Sigmoid colon (tissue), 6 donors: ENCODE measurements at regions not wholly inside any gene's neighbourhood (a gene's known extent, or its start where the extent isn't known, plus 50 kb on each side); places are given as distances from the start of the nearest gene placed in this dataset.

Source experiments
- DNase-seq: peaks from one replicate; pipeline ENCODE4 v3.0.0-alpha.2; 2019
- H3K27ac ChIP-seq, 4 donors: fragments of 200-600 bp; sonication (generic); one replicate each; pipeline ENCODE4 v1.5.1; 2016 to 2019; ENCODE audit warnings: mild to moderate bottlenecking in 1 of 4
- H3K27me3 ChIP-seq, 3 donors: fragments of 200-600 bp; sonication (generic); one replicate each; pipeline ENCODE4 v1.5.1; 2019; ENCODE audit warnings: mild to moderate bottlenecking in 1 of 3
- H3K36me3 ChIP-seq, 4 donors: fragments of 200-600 bp; sonication (generic); one replicate each; pipeline ENCODE4 v1.5.1; 2016 to 2019
- H3K4me1 ChIP-seq, 4 donors: fragments of 200-600 bp; sonication (generic); one replicate each; pipeline ENCODE4 v1.5.1; 2017 to 2019
- H3K4me3 ChIP-seq, 4 donors: fragments of 200-600 bp; sonication (generic); one replicate each; pipeline ENCODE4 v1.5.1; 2017 to 2019; ENCODE audit warnings: mild to moderate bottlenecking in 2 of 4, moderate library complexity in 1 of 4
- H3K9me3 ChIP-seq, 4 donors: fragments of 200-600 bp in 3 of 4; sonication (generic) in 3 of 4; one replicate each; pipeline versions ENCODE4 v1.5.1 to v1.6.1; 2013 to 2019
- EP300 ChIP-seq, 4 donors: sonication (generic); formaldehyde crosslinking; IDR thresholded peaks; one replicate each; pipeline ENCODE4 v1.6.1; 2017; ENCODE audit warnings: antibody characterized with exemption in 4 of 4
- POLR2A ChIP-seq, 2 donors: fragments of 450-650 bp; IDR thresholded peaks; one replicate each; pipeline ENCODE4 v1.6.1; 2016; ENCODE audit warnings: antibody characterized with exemption in 2 of 2, mild to moderate bottlenecking in 2 of 2, moderate library complexity in 2 of 2
- POLR2AphosphoS5 ChIP-seq, 4 donors: sonication (generic); formaldehyde crosslinking; IDR thresholded peaks; one replicate each; pipeline ENCODE4 v1.6.1; 2017; ENCODE audit warnings: antibody characterized with exemption in 4 of 4
- WGBS, 2 donors: extraction: QIAGEN DNeasy Blood & Tissue Kit; methylation state at CpG; one replicate each; pipeline ENCODE4 v1.1.7; 2013; 5-methylcytosine and 5-hydroxymethylcytosine counted together
- intact Hi-C: fragments of 100-400 bp; cut with DNase I; formaldehyde crosslinking; loops from one replicate; pipeline ENCODE4 v1.15.1; 2023
- TF ChIP-seq, protein P1 (sequence below), 4 experiments: fragments of 450-650 bp in 3 of 4; fragments of 200-600 bp in 1 of 4; IDR thresholded peaks; one replicate each; pipeline ENCODE4 v1.5.1; 2016 to 2019; ENCODE audit warnings: antibody characterized with exemption in 4 of 4, mild to moderate bottlenecking in 3 of 4, moderate library complexity in 2 of 4
- donor health status: healthy with polysubstance abuse.
- donor health status: healthy.

DNA sequence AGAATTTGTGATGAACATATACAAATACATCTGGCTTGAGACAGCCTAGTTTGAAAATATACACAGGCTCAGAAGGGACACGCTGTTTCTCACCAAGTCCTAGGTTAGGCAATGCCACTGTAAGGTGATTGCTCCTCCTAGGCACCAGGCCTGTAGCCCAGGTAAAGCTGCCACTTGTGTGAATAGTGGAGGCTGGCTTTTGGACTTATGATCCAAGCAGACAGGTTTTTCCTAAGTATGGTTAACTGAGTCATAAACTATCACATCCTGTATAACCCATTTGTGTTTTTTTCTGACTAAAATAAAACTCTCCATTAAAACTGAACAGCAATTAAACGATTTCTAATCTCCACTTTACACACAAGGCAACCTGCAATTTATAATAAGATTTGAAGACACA, 81.0 kb downstream of the SEMA4F start:
- Histone ChIP-seq H3K4me3 (no peak overlapping the region), H3K36me3 (no peaks in the 10 kb centered on the region), H3K9me3 (peaks cover 0 to 3% (median 2%) of the 10 kb centered on the region in 4 donors), H3K4me1 (no peaks in the 10 kb centered on the region), H3K27ac (no peak overlapping the region), H3K27me3 (no peaks in the 10 kb centered on the region)
- WGBS, 2 donors = 14 to 45% methylated on average over 2 of the region's 2 CpGs
- intact Hi-C loops = no loop called here
- DNase-seq = no peak
- TF ChIP-seq, protein P1, sequence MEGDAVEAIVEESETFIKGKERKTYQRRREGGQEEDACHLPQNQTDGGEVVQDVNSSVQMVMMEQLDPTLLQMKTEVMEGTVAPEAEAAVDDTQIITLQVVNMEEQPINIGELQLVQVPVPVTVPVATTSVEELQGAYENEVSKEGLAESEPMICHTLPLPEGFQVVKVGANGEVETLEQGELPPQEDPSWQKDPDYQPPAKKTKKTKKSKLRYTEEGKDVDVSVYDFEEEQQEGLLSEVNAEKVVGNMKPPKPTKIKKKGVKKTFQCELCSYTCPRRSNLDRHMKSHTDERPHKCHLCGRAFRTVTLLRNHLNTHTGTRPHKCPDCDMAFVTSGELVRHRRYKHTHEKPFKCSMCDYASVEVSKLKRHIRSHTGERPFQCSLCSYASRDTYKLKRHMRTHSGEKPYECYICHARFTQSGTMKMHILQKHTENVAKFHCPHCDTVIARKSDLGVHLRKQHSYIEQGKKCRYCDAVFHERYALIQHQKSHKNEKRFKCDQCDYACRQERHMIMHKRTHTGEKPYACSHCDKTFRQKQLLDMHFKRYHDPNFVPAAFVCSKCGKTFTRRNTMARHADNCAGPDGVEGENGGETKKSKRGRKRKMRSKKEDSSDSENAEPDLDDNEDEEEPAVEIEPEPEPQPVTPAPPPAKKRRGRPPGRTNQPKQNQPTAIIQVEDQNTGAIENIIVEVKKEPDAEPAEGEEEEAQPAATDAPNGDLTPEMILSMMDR (IDR thresholded peaks at IDR 0.05) = no peak
- no peak for TF ChIP-seq POLR2A (IDR thresholded peaks at IDR 0.05)
- no peak for TF ChIP-seq EP300 (IDR thresholded peaks at IDR 0.05)

DNA sequence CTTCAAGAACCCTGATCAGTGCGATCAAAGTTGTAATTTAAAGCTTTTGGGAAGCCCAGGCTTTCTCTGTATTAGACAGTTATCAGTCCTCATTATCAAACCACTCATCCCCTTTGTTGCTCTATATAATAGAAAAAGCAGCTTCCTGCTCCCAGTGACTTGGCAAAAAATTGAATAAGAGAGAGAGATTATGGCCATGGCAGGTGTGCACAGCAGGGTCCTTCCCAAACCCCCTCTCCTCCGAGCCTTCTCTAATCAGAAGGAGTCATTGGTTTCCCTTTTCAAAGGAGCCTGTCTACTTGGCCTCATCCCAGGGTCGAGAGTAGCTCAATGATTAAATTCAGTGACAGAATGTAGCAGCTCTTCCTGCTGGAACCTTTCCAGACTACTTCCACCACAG, 81.5 kb downstream of the SEMA4F start:
- Histone ChIP-seq H3K27ac (no peak overlapping the region), H3K4me3 (no peak overlapping the region), H3K36me3 (no peaks in the 10 kb centered on the region), H3K4me1 (peaks cover 0 to 5% (median 3%) of the 10 kb centered on the region in 4 donors), H3K27me3 (no peaks in the 10 kb centered on the region), H3K9me3 (peaks cover 0 to 3% (median 2%) of the 10 kb centered on the region in 4 donors)
- intact Hi-C loops = no loop called here
- TF ChIP-seq POLR2A (IDR thresholded peaks at IDR 0.05) (no peak), EP300 (IDR thresholded peaks at IDR 0.05) (no peak), POLR2AphosphoS5 (IDR thresholded peaks at IDR 0.05) (no peak)
- TF ChIP-seq, protein P1 (IDR thresholded peaks at IDR 0.05) = no peak
- WGBS, 2 donors = 33 to 57% methylated on average over 3 of the region's 3 CpGs
- DNase-seq = no peak

DNA sequence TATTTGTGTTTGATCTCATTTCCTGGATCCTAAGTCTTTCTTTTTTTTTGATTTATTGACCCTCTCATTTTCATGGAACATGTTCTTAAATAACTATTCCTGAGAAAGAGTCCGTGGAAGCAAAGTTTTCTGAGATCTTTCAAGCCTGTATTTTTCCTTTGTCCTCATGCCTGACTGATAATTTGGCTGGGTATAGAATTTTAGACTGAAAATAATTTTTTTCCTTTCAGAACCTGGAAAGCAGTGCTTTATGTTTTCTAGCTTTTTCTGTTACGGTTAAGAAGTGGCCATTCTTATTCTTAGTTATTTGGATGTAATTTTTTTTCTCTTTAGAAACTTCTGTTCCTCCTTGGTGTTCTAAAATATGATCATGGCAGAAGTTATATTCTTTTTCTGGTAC, 82.5 kb downstream of the SEMA4F start:
- DNase-seq = no peak
- Histone ChIP-seq H3K9me3 (peaks cover 0 to 3% (median 2%) of the 10 kb centered on the region in 4 donors), H3K4me3 (no peak overlapping the region), H3K27me3 (no peaks in the 10 kb centered on the region), H3K27ac (no peak overlapping the region), H3K4me1 (peaks cover 0 to 15% (median 10%) of the 10 kb centered on the region in 4 donors), H3K36me3 (no peaks in the 10 kb centered on the region)
- intact Hi-C loops = no loop called here
- TF ChIP-seq, protein P1 (IDR thresholded peaks at IDR 0.05) = no peak
- no peak for TF ChIP-seq POLR2A (IDR thresholded peaks at IDR 0.05)
- no peak for TF ChIP-seq EP300 (IDR thresholded peaks at IDR 0.05)
- no peak for TF ChIP-seq POLR2AphosphoS5 (IDR thresholded peaks at IDR 0.05)
- WGBS, 2 donors = 70 to 95% methylated on average over 2 of the region's 2 CpGs

DNA sequence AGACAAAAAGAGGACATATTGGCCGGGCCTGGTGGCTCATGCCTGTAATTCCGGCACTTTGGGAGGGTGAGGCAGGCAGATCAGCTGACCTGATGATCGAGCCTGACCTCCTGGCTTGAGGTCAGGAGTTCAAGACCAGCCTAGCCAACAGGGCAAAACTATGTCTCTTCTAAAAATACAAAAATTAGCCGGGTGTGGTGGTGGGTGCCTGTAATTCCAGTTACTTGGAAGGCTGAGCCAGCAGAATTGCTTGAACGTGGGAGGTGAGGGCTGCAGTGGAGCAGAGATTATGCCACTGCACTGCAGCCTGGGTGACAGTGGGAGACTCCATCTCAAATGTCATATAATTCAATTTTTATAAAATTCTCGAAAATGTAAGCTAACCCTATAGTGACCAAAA, 84.5 kb downstream of the SEMA4F start:
- H3K27me3 ChIP-seq = no peaks in the 10 kb centered on the region
- H3K4me3 ChIP-seq = no peak overlapping the region
- peaks cover 0 to 15% (median 10%) of the 10 kb centered on the region in 4 donors for H3K4me1 ChIP-seq
- intact Hi-C loops = no loop called here
- no peak for TF ChIP-seq POLR2AphosphoS5 (IDR thresholded peaks at IDR 0.05)
- TF ChIP-seq, protein P1 (IDR thresholded peaks at IDR 0.05) = no peak
- no peak for TF ChIP-seq POLR2A (IDR thresholded peaks at IDR 0.05)
- TF ChIP-seq EP300 (IDR thresholded peaks at IDR 0.05) = no peak
- H3K9me3 ChIP-seq = peaks cover 0 to 3% (median 2%) of the 10 kb centered on the region in 4 donors
- H3K27ac ChIP-seq = no peak overlapping the region
- H3K36me3 ChIP-seq = no peaks in the 10 kb centered on the region
- no peak for DNase-seq
- WGBS, 2 donors = 59 to 72% methylated on average over 6 of the region's 6 CpGs

DNA sequence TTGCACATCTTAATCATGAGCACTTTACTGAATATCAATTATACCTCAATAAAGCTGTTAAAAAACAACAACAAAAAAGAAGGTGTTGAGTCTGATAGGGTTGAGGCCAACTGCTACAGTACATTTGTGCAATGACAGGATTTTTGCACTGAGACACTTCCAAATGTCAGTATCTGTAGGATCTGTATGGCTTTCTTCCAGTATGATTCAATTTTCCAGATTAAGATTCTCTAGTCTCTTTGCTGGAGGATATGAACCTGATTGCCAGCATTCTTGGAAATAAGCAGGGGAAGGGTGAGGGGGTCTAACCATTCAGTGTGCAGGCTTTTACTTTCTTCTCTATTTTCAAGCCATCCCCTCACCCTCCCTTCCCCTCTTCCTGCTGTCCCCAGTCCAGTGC, 85.1 kb downstream of the SEMA4F start:
- DNase-seq = no peak
- no peaks in the 10 kb centered on the region for H3K36me3 ChIP-seq
- no peak overlapping the region for H3K4me3 ChIP-seq
- H3K27ac ChIP-seq = no peak overlapping the region
- TF ChIP-seq POLR2A (IDR thresholded peaks at IDR 0.05) (no peak), EP300 (IDR thresholded peaks at IDR 0.05) (no peak), POLR2AphosphoS5 (IDR thresholded peaks at IDR 0.05) (no peak)
- TF ChIP-seq, protein P1 (IDR thresholded peaks at IDR 0.05) = no peak
- H3K9me3 ChIP-seq = peaks cover 0 to 3% (median 2%) of the 10 kb centered on the region in 4 donors
- intact Hi-C loops = no loop called here
- H3K4me1 ChIP-seq = peaks cover 0 to 15% (median 10%) of the 10 kb centered on the region in 4 donors
- H3K27me3 ChIP-seq = no peaks in the 10 kb centered on the region
